ENCODE measurements at regions not wholly inside any gene's neighbourhood (a gene's known extent, or its start where the extent isn't known, plus 50 kb on each side); places are given as distances from the start of the nearest gene placed in this dataset.

GRCh38 chr6:156306531-156306930 is 470.6 kb upstream of the ARID1B start:
- no peak overlapping the region for H3K27ac ChIP-seq (ENCODE audit: insufficient read depth, low read length)
- dilution Hi-C loops (cut with HindIII; ENCODE audit: low sequenced_read_pairs, unreplicated experiment) = no loop called here
- intact Hi-C loops (cut with micrococcal nuclease) = no loop called here

More at GRCh38 chr6:156306531-156306930, 470.6 kb upstream of the ARID1B start:
- Histone ChIP-seq H2BK15ac (ENCODE audit: low read depth, low read length) (no peak overlapping the region), H4K5ac (ENCODE audit: low read depth, low read length) (no peak overlapping the region), H3K4me3 (ENCODE audit: insufficient read depth, low read depth, low read length) (no peak overlapping the region), H4K91ac (ENCODE audit: insufficient read depth, low read depth, low read length) (no peak overlapping the region), H3K4ac (ENCODE audit: low read depth, low read length) (no peak overlapping the region), H2AFZ (replicated peaks; ENCODE audit: low read length, poor library complexity) (no peak overlapping the region), H3K23ac (ENCODE audit: low read depth, low read length) (no peak overlapping the region), H3K56ac (ENCODE audit: extremely low read depth, insufficient read depth, low read length) (no peak overlapping the region), H3K14ac (replicated peaks; ENCODE audit: low read depth, low read length) (no peak overlapping the region), H2BK120ac (ENCODE audit: low read depth, low read length) (no peak overlapping the region), H3K18ac (ENCODE audit: low read depth, low read length) (no peak overlapping the region), H2AK5ac (ENCODE audit: low read depth, low read length) (no peak overlapping the region), H3K27me3 (ENCODE audit: control insufficient read depth, insufficient read depth, low read length) (no peaks in the 10 kb centered on the region; the same call in 1 of the 2 replicates), H3K9me1 (ENCODE audit: insufficient read depth, low read length) (no peaks in the 10 kb centered on the region), H4K20me1 (ENCODE audit: insufficient read depth, low read length) (no peaks in the 10 kb centered on the region), H2BK20ac (ENCODE audit: low read depth, low read length) (no peak overlapping the region), H3K9ac (ENCODE audit: low read depth, low read length) (no peak overlapping the region), H3K36me3 (ENCODE audit: control insufficient read depth, insufficient read depth, low read length) (no peaks in the 10 kb centered on the region), H4K8ac (ENCODE audit: low read depth in 2 of 2, low read length in 2 of 2) (no peak overlapping the region), H2BK5ac (ENCODE audit: low read depth, low read length, poor library complexity, severe bottlenecking) (no peak overlapping the region), H3K79me1 (ENCODE audit: low read depth in 1 of 2, low read length in 2 of 2) (no peaks in the 10 kb centered on the region), H3K4me1 (ENCODE audit: control insufficient read depth, insufficient read depth, low read length) (no peaks in the 10 kb centered on the region), H3K9me3 (ENCODE audit: control insufficient read depth, insufficient read depth, low read length) (no peaks in the 10 kb centered on the region), H2AK9ac (replicated peaks; ENCODE audit: low read depth, low read length, poor library complexity) (no peak overlapping the region), H3K4me2 (ENCODE audit: low read depth, low read length) (no peak overlapping the region)
- ATAC-seq (ENCODE audit: low read depth) = no peak
- WGBS, 2 experiments (ENCODE audit: extremely low coverage in 2 of 2, insufficient read length in 1 of 2) = 83% methylated on average over 1 of the region's 3 CpGs; no CpG with 5 or more reads in 1 of the 2 experiments
- TF ChIP-seq ELK1 (IDR thresholded peaks at IDR 0.05; ENCODE audit: borderline replicate concordance, low read depth, low read length) (no peak), RFX5 (IDR thresholded peaks at IDR 0.05; ENCODE audit: low read depth, low read length) (no peak), POLR2A (IDR thresholded peaks at IDR 0.05; ENCODE audit: low read depth, low read length) (no peak)
- no TSS peak for BruUV-seq (replicated peaks)
- in situ Hi-C loops (cut with MboI; ENCODE audit: low sequenced_read_pairs) = no loop called here
- ChIA-PET POLR2A (ENCODE audit: unreplicated experiment) (no interaction called here), CTCF (no interaction called here)
- no peak for DNase-seq
